CD4-positive, alpha-beta T cell treated with Interleukin-12 subunit alpha and Interleukin-12 subunit beta, for 1 hour (primary cell): ENCODE measurements at regions not wholly inside any gene's neighbourhood (a gene's known extent, or its start where the extent isn't known, plus 50 kb on each side); places are given as distances from the start of the nearest gene placed in this dataset.
"Not testable (repeated sequence)": the region's sequence is repeated elsewhere in the genome, so short reads cannot be mapped to it uniquely, and the experiment has no call there.

Experiments
- DNase-seq: peaks from one replicate; pipeline ENCODE4 v3.0.0-alpha.2; 2020

DNA sequence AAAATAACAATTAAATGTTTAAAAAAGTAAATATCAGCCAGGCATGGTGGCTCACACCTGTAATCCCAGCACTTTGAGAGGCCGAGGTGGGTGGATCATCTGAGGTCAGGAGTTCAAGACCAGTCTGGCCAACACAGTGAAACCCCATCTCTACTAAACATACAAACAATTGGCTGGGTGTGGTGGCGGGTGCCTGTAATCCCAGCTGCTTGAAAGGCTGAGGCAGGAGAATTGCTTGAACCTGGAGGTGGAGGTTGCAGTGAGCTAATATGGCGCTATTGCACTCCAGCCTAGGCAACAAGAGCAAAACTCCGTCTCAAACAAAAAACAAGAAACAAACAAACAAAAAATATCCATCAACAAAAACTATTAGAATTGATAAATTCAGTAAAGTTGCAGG is 77.5 kb downstream of the SNX5 start:
- not testable (repeated sequence) for DNase-seq

DNA sequence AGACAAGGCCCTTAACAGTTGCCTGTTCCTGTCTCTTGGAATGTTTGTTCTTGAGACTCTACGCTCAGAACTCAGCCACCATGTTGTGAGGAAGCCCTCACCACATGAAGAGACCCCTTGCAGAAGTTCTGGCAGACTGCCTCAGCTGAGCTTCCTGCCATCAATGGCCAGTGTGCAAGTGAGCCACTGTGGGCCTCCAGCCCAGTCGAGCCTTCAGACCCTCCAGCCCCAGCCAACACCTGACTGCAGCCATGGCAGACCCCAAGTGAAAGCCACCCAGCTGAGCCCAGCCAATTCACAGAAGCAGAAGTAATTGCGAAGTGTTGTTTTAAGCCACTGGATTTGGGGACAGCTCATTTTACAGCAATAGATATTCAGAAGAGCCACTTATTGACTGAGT is 78.3 kb downstream of the SNX5 start:
- DNase-seq: no peak

- no peak for DNase-seq
Observed at GRCh38 chr20:17889226-17889625, 79.4 kb downstream of the SNX5 start.

GRCh38 chr20:17888044-17888443 is 80.5 kb downstream of the SNX5 start:
- no peak for DNase-seq

GRCh38 chr20:17887331-17888030 is 81.1 kb downstream of the SNX5 start:
- DNase-seq: no peak

DNA sequence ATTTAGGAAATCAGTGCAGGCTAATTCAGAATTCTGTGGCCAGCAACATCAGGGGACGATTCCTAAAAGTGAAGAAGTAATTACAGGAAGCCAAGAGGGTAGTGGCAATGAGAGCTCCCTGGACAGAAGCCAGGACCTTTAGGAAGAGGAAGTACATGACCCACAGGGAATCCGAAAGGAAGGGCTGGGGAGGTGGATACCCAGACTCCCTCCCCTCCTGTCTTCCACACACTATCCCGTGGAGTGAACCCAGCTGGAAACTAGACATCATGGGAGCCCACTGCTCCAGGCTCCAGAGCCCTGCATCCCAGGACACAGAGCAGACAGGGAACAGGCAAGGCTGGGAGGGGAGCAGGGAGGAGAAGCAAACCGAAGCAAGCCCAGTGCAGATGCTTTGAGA is 83.0 kb downstream of the SNX5 start:
- DNase-seq: no peak

- DNase-seq: no peak
Observed at GRCh38 chr20:17885076-17885475, 83.5 kb downstream of the SNX5 start.

DNA sequence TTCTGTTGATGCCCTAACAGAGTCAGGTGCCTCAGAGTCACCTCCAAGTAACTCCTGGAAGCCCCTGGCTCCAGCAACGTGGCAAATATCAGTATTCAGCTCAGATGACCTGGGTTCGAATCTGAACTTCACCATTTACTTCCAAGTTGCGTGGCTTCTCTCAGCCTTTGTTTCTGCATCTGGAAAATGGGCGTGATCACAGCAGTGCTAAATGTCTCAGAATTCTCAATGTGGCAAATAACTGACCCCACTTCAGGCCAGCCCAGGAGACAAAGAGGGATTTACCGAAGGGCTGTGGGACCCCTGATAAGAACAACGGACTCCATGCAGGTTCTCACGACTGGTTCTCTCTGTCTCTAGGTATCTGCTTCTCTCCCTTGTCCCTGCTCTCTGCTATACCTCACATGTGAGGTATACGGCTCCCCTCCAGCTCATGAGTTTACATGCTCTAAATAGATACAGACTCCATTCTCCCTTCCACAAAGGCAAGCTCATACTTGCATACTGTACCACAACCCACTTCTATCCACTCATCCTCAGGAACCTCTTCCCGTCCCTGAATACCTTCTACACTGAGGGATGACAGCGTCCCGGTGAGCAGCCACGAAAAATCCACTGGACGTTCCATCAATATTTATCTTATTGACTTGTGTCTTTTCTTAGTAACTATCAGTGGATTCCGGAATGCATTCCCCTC is 84.1 kb downstream of the SNX5 start:
- DNase-seq: no peak

GRCh38 chr20:17883592-17884306 is 84.8 kb downstream of the SNX5 start:
- DNase-seq: no peak

- DNase-seq: no peak
Observed at GRCh38 chr20:17882834-17883591, 85.6 kb downstream of the SNX5 start.

- DNase-seq: no peak
Observed at GRCh38 chr20:17882065-17882833, 86.3 kb downstream of the SNX5 start.

DNA sequence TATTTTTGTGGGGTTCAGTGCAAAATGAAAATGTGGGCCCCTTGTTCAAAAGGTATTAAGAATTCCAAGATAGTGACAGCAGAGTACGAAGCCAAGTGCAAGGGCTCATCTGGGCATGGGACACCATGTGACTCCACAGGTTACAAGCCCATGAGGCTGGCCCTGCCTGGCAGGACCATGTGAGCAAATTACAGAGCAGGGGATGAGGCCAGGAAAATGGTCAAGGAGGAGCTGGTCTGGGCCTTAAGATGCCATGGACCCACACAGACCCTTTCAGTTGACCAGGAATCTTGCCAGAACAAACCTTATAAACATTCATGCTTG is 86.9 kb downstream of the SNX5 start:
- no peak for DNase-seq

DNA sequence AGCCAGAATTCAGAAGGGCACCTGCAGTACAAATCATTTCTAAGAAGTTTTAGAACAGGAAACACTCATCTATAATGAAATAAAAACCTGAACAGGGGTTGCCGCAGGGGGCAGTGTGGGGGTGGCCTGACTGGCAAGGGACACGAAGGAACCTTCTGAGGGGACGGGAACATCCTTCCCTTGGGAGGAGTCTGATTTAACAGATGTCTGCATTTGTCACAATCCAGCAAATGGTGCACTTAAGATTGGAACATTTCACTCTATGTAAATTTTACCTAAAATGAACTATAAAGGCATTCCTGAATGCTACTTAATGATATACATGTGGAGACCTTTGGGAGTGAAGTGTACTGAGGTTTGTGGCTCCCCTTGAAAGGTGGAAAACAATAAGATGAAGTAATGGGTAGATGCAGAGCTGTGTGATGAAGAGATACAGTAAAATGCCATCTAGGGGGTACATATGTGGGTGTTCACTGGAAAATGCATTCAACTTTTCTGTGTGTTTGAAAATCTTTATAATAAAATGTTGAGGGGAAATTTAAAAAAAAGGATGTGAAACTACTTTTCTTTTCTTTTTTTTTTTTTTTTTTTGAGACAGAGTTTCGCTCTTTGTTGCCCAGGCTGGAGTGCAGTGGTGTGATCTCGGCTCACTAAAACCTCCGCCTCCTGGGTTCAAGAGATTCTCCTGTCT is 89.5 kb downstream of the SNX5 start:
- DNase-seq: no peak

GRCh38 chr20:17878069-17878911 is 90.3 kb downstream of the SNX5 start:
- DNase-seq: no peak

GRCh38 chr20:17875981-17876385 is 92.6 kb downstream of the SNX5 start:
- no peak for DNase-seq

GRCh38 chr20:17875106-17875980 is 93.3 kb downstream of the SNX5 start:
- DNase-seq: no peak

GRCh38 chr20:17874271-17875105 is 94.1 kb downstream of the SNX5 start:
- DNase-seq: no peak

DNA sequence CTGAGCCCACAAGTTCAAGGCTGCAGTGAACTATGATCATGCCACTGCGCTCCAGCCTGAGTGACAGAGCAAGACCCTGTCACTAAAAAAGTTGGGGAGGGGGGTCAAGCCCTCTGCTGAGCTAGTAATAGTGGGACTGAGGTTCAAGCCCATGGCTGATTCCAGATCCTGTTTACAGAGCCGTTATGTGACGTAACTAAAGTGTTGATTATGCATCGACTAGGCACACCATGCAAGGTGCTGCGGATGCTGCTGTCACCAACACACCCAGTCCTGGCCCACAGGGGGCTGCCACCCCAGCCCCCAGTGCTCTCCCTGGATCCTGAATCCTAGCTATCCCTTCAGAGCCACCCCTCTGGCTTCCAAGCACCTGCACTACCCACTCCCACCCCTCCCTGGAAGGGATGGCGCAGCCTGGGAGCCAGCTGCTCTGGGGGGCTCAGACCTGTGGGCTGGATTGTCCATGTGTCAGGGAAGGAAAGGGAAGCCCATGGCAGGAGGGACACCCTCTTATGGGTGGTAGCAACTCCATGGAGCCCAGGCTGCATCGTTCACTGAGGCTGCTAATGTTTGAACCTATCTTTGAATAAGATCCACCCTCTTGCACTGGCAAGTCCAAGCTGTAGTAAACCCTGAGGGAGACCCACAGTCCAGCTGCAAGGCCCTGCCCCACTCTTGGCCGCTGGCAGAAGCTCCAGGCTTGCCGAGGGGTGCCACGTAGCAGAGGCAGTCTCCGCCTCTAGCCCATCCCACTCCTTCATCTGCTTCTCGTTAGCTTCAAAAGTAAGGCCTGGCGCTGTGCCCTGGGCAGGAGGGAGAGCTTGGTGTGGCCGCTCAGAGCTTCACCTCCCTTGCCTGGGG is 95.0 kb downstream of the SNX5 start:
- DNase-seq: no peak
